OCI-LY1 (cell line): ENCODE measurements at regions not wholly inside any gene's neighbourhood (a gene's known extent, or its start where the extent isn't known, plus 50 kb on each side); places are given as distances from the start of the nearest gene placed in this dataset.

ENCODE experiments used
- H2AFZ ChIP-seq: fragments of 200-600 bp; sonication (generic), shearing (Covaris generic); 2 replicates; pipeline ENCODE4 v1.6.0; 2014; ENCODE audit warnings: antibody characterized with exemption, mild to moderate bottlenecking, low read length
- H3F3A ChIP-seq: fragments of 200-600 bp; sonication (generic), shearing (Covaris generic); 2 replicates; pipeline ENCODE4 v1.6.0; 2014; ENCODE audit warnings: mild to moderate bottlenecking, antibody characterized with exemption, low read length, moderate library complexity; ENCODE audit not compliant: insufficient read depth
- H3K27ac ChIP-seq: fragments of 200-600 bp; sonication (generic); 2 replicates; pipeline ENCODE4 v1.5.1; 2014; ENCODE audit warnings: low read length, mixed run types, mild to moderate bottlenecking, low read depth; ENCODE audit not compliant: poor library complexity, severe bottlenecking
- H3K27me3 ChIP-seq: fragments of 200-600 bp; sonication (generic); 2 replicates; pipeline ENCODE4 v1.6.0; 2014; ENCODE audit warnings: antibody characterized with exemption, mild to moderate bottlenecking, low read length, moderate library complexity; ENCODE audit not compliant: insufficient read depth
- H3K36me3 ChIP-seq: fragments of 200-600 bp; sonication (generic); 2 replicates; pipeline ENCODE4 v1.6.1; 2014; ENCODE audit warnings: mild to moderate bottlenecking, antibody characterized with exemption, low read length, moderate library complexity, mixed read lengths; ENCODE audit not compliant: insufficient read depth
- H3K4me1 ChIP-seq: fragments of 200-600 bp; sonication (generic); 2 replicates; pipeline ENCODE4 v1.5.1; 2014; ENCODE audit warnings: mild to moderate bottlenecking, low read length, moderate library complexity; ENCODE audit not compliant: insufficient read depth, severe bottlenecking
- H3K4me2 ChIP-seq: fragments of 200-600 bp; sonication (generic), shearing (Covaris generic); 2 replicates; pipeline ENCODE4 v1.6.1; 2014; ENCODE audit warnings: low read length
- H3K4me3 ChIP-seq: fragments of 200-600 bp; sonication (generic); 2 replicates; pipeline ENCODE4 v1.5.1; 2014; ENCODE audit warnings: low read length, low read depth, mild to moderate bottlenecking, mixed read lengths; ENCODE audit not compliant: poor library complexity, severe bottlenecking
- H3K79me2 ChIP-seq: fragments of 200-600 bp; shearing (Covaris generic); 2 replicates; pipeline ENCODE4 v1.6.1; 2016; ENCODE audit warnings: mixed run types, low read length, mixed read lengths; ENCODE audit not compliant: insufficient read depth
- H3K9ac ChIP-seq: fragments of 200-600 bp; sonication (generic), shearing (Covaris generic); 2 replicates; pipeline ENCODE4 v1.6.1; 2014; ENCODE audit warnings: mild to moderate bottlenecking, low read length, mixed read lengths
- H3K9me2 ChIP-seq: fragments of 200-600 bp; sonication (generic), shearing (Covaris generic); 2 replicates; pipeline ENCODE4 v1.6.1; 2014; ENCODE audit warnings: low read depth, mild to moderate bottlenecking, low read length, mixed read lengths
- H3K9me3 ChIP-seq: fragments of 200-600 bp; shearing (Covaris generic); 2 replicates; pipeline ENCODE4 v1.6.1; 2014; ENCODE audit warnings: low read length, mixed read lengths
- H4K20me1 ChIP-seq: fragments of 200-600 bp; sonication (generic), shearing (Covaris generic); 2 replicates; pipeline ENCODE4 v1.6.0; 2016; ENCODE audit warnings: mild to moderate bottlenecking, low read length; ENCODE audit not compliant: insufficient read depth
- EZH2 ChIP-seq: fragments of 200-600 bp; sonication (generic), shearing (Covaris generic); IDR thresholded peaks from 2 replicates; pipeline ENCODE4 v1.8.0; 2017; ENCODE audit warnings: borderline replicate concordance, mixed run types, mild to moderate bottlenecking, antibody characterized with exemption, low read length, moderate library complexity, mixed read lengths
- TF ChIP-seq, protein P1 (sequence below): fragments of 200-600 bp; sonication (generic), shearing (Covaris generic); IDR thresholded peaks from 2 replicates; pipeline ENCODE4 v1.5.1; 2017; ENCODE audit warnings: mild to moderate bottlenecking, antibody characterized with exemption, low read length, moderate library complexity, mixed read lengths

DNA sequence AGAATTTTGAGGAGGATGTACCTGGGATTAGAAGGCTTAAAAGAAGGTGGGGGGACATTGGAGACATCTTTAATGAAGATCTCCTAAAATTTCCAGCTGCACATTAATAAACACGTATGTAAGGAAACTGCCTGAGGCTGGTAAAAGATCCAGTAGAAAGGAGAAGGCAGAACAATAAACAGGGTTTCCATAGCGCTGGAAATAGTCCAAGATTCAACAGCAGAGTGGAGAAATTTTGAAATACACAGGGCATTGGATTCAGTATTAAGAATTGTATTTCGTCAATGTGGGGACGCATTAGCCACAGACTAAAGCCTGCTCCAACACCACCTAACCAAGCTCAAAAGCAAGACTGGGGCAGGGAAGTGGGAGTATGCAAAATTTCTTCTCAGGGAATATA lies 606.9 kb upstream of the NRXN1 start:
- Histone ChIP-seq H3K9me2 (no peaks in the 10 kb centered on the region), H3F3A (no peaks in the 10 kb centered on the region), H3K36me3 (no peaks in the 10 kb centered on the region), H3K4me3 (no peak overlapping the region), H3K27me3 (no peaks in the 10 kb centered on the region), H3K9ac (no peak overlapping the region), H2AFZ (no peak overlapping the region), H3K27ac (no peak overlapping the region), H3K4me1 (no peaks in the 10 kb centered on the region), H3K9me3 (no peaks in the 10 kb centered on the region), H3K4me2 (no peak overlapping the region), H4K20me1 (no peaks in the 10 kb centered on the region), H3K79me2 (no peaks in the 10 kb centered on the region)
- TF ChIP-seq EZH2 = no peak
- TF ChIP-seq, protein P1, sequence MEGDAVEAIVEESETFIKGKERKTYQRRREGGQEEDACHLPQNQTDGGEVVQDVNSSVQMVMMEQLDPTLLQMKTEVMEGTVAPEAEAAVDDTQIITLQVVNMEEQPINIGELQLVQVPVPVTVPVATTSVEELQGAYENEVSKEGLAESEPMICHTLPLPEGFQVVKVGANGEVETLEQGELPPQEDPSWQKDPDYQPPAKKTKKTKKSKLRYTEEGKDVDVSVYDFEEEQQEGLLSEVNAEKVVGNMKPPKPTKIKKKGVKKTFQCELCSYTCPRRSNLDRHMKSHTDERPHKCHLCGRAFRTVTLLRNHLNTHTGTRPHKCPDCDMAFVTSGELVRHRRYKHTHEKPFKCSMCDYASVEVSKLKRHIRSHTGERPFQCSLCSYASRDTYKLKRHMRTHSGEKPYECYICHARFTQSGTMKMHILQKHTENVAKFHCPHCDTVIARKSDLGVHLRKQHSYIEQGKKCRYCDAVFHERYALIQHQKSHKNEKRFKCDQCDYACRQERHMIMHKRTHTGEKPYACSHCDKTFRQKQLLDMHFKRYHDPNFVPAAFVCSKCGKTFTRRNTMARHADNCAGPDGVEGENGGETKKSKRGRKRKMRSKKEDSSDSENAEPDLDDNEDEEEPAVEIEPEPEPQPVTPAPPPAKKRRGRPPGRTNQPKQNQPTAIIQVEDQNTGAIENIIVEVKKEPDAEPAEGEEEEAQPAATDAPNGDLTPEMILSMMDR = no peak

GRCh38 chr2:51633073-51633472 lies 601.1 kb upstream of the NRXN1 start:
- H3F3A ChIP-seq = no peaks in the 10 kb centered on the region
- no peaks in the 10 kb centered on the region for H4K20me1 ChIP-seq
- no peaks in the 10 kb centered on the region for H3K9me2 ChIP-seq
- H3K27me3 ChIP-seq = no peaks in the 10 kb centered on the region
- H3K9me3 ChIP-seq = no peaks in the 10 kb centered on the region
- H3K79me2 ChIP-seq = no peaks in the 10 kb centered on the region
- TF ChIP-seq, protein P1 = no peak
- TF ChIP-seq EZH2 = no peak
- no peak overlapping the region for H3K4me3 ChIP-seq
- no peak overlapping the region for H2AFZ ChIP-seq
- no peak overlapping the region for H3K27ac ChIP-seq
- H3K36me3 ChIP-seq = no peaks in the 10 kb centered on the region
- H3K9ac ChIP-seq = no peak overlapping the region
- H3K4me1 ChIP-seq = no peaks in the 10 kb centered on the region
- H3K4me2 ChIP-seq = no peak overlapping the region

- Histone ChIP-seq H3K27ac (no peak overlapping the region), H3K4me2 (no peak overlapping the region), H4K20me1 (no peaks in the 10 kb centered on the region), H3K4me3 (no peak overlapping the region), H3K27me3 (no peaks in the 10 kb centered on the region), H3K36me3 (no peaks in the 10 kb centered on the region), H3K79me2 (no peaks in the 10 kb centered on the region), H3F3A (no peaks in the 10 kb centered on the region), H3K9ac (no peak overlapping the region), H2AFZ (no peak overlapping the region), H3K9me3 (no peaks in the 10 kb centered on the region), H3K9me2 (no peaks in the 10 kb centered on the region), H3K4me1 (no peaks in the 10 kb centered on the region)
- TF ChIP-seq, protein P1 = no peak
- TF ChIP-seq EZH2 = no peak
Measured at GRCh38 chr2:51629406-51629805, 597.5 kb upstream of the NRXN1 start.
